ENCODE measurements at regions not wholly inside any gene's neighbourhood (a gene's known extent, or its start where the extent isn't known, plus 50 kb on each side); places are given as distances from the start of the nearest gene placed in this dataset.

GRCh38 chr11:128343135-128343514, 244.2 kb downstream of the ETS1 start:
- peaks cover 35% of the 10 kb centered on the region for H3K4me1 ChIP-seq (ENCODE audit: insufficient read depth, low read length, poor library complexity, severe bottlenecking)
- H3K79me2 ChIP-seq (ENCODE audit: insufficient read depth, low read length): no peaks in the 10 kb centered on the region
- H3K36me3 ChIP-seq (ENCODE audit: insufficient read depth, low read length): no peaks in the 10 kb centered on the region
- no peaks in the 10 kb centered on the region for H3K27me3 ChIP-seq (ENCODE audit: insufficient read depth, low read length, poor library complexity, severe bottlenecking)
- no peaks in the 10 kb centered on the region for H3K9me2 ChIP-seq (replicated peaks; ENCODE audit: low read depth, low read length)
- no peaks in the 10 kb centered on the region for H3K9me3 ChIP-seq (ENCODE audit: insufficient read depth, low read depth, low read length)
- peak overlapping the region; percentile 45 for H2AFZ ChIP-seq (ENCODE audit: low read length)
- no peaks in the 10 kb centered on the region for H4K20me1 ChIP-seq (ENCODE audit: insufficient read depth, low read length, poor library complexity, severe bottlenecking)
- TF ChIP-seq CTCF (conservative IDR thresholded peaks at IDR 0.05; ENCODE audit: low read length) (no peak), EZH2phosphoT487 (IDR thresholded peaks at IDR 0.05; ENCODE audit: borderline replicate concordance) (no peak)
- H3K4me2 ChIP-seq (ENCODE audit: low read depth, low read length, poor library complexity, severe bottlenecking): peak overlapping the region; percentile 39
- H3K4me3 ChIP-seq (ENCODE audit: low read length, poor library complexity, severe bottlenecking): no peak overlapping the region
- peaks cover 5% of the 10 kb centered on the region; the same call in 1 of the 2 replicates for H3F3A ChIP-seq (ENCODE audit: low read depth)
- H3K9ac ChIP-seq (ENCODE audit: low read depth, low read length, poor library complexity, severe bottlenecking): peak overlapping the region; percentile 47

- TF ChIP-seq CTCF (conservative IDR thresholded peaks at IDR 0.05; ENCODE audit: low read length) (no peak), EZH2phosphoT487 (IDR thresholded peaks at IDR 0.05; ENCODE audit: borderline replicate concordance) (no peak)
- Histone ChIP-seq H3K27me3 (ENCODE audit: insufficient read depth, low read length, poor library complexity, severe bottlenecking) (no peaks in the 10 kb centered on the region), H3K4me2 (ENCODE audit: low read depth, low read length, poor library complexity, severe bottlenecking) (peak overlapping the region; percentile 39)
These were observed 244.7 kb downstream of the ETS1 start for GRCh38 chr11:128342511-128343134.

GRCh38 chr11:128341280-128342248, 245.8 kb downstream of the ETS1 start:
- TF ChIP-seq CTCF (conservative IDR thresholded peaks at IDR 0.05; ENCODE audit: low read length) (no peak), EZH2phosphoT487 (IDR thresholded peaks at IDR 0.05; ENCODE audit: borderline replicate concordance) (no peak)
- Histone ChIP-seq H3K9me2 (replicated peaks; ENCODE audit: low read depth, low read length) (no peaks in the 10 kb centered on the region), H3K9ac (ENCODE audit: low read depth, low read length, poor library complexity, severe bottlenecking) (peak overlapping the region; percentile 47), H4K20me1 (ENCODE audit: insufficient read depth, low read length, poor library complexity, severe bottlenecking) (no peaks in the 10 kb centered on the region), H3K27me3 (ENCODE audit: insufficient read depth, low read length, poor library complexity, severe bottlenecking) (no peaks in the 10 kb centered on the region), H3K36me3 (ENCODE audit: insufficient read depth, low read length) (no peaks in the 10 kb centered on the region), H3K9me3 (ENCODE audit: insufficient read depth, low read depth, low read length) (no peaks in the 10 kb centered on the region), H2AFZ (ENCODE audit: low read length) (peak overlapping the region; percentile 26), H3K79me2 (ENCODE audit: insufficient read depth, low read length) (no peaks in the 10 kb centered on the region), H3K4me1 (ENCODE audit: insufficient read depth, low read length, poor library complexity, severe bottlenecking) (peaks cover 35% of the 10 kb centered on the region), H3K4me2 (ENCODE audit: low read depth, low read length, poor library complexity, severe bottlenecking) (peak overlapping the region; percentile 69), H3F3A (ENCODE audit: low read depth) (peaks cover 5% of the 10 kb centered on the region; the same call in 1 of the 2 replicates), H3K4me3 (ENCODE audit: low read length, poor library complexity, severe bottlenecking) (peak overlapping the region; percentile 45)

More at GRCh38 chr11:128342511-128343134, 244.7 kb downstream of the ETS1 start:
- H3K4me1 ChIP-seq (ENCODE audit: insufficient read depth, low read length, poor library complexity, severe bottlenecking): peaks cover 35% of the 10 kb centered on the region
- H3K9me3 ChIP-seq (ENCODE audit: insufficient read depth, low read depth, low read length): no peaks in the 10 kb centered on the region
- no peaks in the 10 kb centered on the region for H4K20me1 ChIP-seq (ENCODE audit: insufficient read depth, low read length, poor library complexity, severe bottlenecking)
- H3K36me3 ChIP-seq (ENCODE audit: insufficient read depth, low read length): no peaks in the 10 kb centered on the region
- H2AFZ ChIP-seq (ENCODE audit: low read length): peak overlapping the region; percentile 45; the same call in 1 of the 2 replicates
- peaks cover 5% of the 10 kb centered on the region; the same call in 1 of the 2 replicates for H3F3A ChIP-seq (ENCODE audit: low read depth)
- H3K79me2 ChIP-seq (ENCODE audit: insufficient read depth, low read length): no peaks in the 10 kb centered on the region
- H3K9ac ChIP-seq (ENCODE audit: low read depth, low read length, poor library complexity, severe bottlenecking): peak overlapping the region; percentile 47
- H3K9me2 ChIP-seq (replicated peaks; ENCODE audit: low read depth, low read length): no peaks in the 10 kb centered on the region
- no peak overlapping the region for H3K4me3 ChIP-seq (ENCODE audit: low read length, poor library complexity, severe bottlenecking)
